ENCODE measurements at regions not wholly inside any gene's neighbourhood (a gene's known extent, or its start where the extent isn't known, plus 50 kb on each side); places are given as distances from the start of the nearest gene placed in this dataset.

GRCh38 chr9:11158063-11158462, 545.3 kb upstream of the PTPRD start:
- TF ChIP-seq CTCF (conservative IDR thresholded peaks at IDR 0.05; ENCODE audit: control insufficient read depth, insufficient read depth, low read depth, low read length), result no peak
- DNase-seq (ENCODE audit: low read depth), result no peak
- no peak overlapping the region for H3K4me3 ChIP-seq (ENCODE audit: control insufficient read depth, low read depth, low read length)

- no peak for TF ChIP-seq CTCF (conservative IDR thresholded peaks at IDR 0.05; ENCODE audit: control insufficient read depth, insufficient read depth, low read depth, low read length)
- DNase-seq (ENCODE audit: low read depth), result peak; percentile 18
- H3K4me3 ChIP-seq (ENCODE audit: control insufficient read depth, low read depth, low read length), result no peak overlapping the region
Measured at GRCh38 chr9:11158676-11159075, 545.9 kb upstream of the PTPRD start.

GRCh38 chr9:11159318-11159862, 546.6 kb upstream of the PTPRD start:
- H3K4me3 ChIP-seq (ENCODE audit: control insufficient read depth, low read depth, low read length), result no peak overlapping the region
- peak; percentile 32 for DNase-seq (ENCODE audit: low read depth)
- no peak for TF ChIP-seq CTCF (conservative IDR thresholded peaks at IDR 0.05; ENCODE audit: control insufficient read depth, insufficient read depth, low read depth, low read length)

- no peak for TF ChIP-seq CTCF (conservative IDR thresholded peaks at IDR 0.05; ENCODE audit: control insufficient read depth, insufficient read depth, low read depth, low read length)
- H3K4me3 ChIP-seq (ENCODE audit: control insufficient read depth, low read depth, low read length), result no peak overlapping the region
- DNase-seq (ENCODE audit: low read depth), result no peak
Measured at GRCh38 chr9:11163843-11164242, 551.0 kb upstream of the PTPRD start.

- no peak overlapping the region for H3K4me3 ChIP-seq (ENCODE audit: control insufficient read depth, low read depth, low read length)
- DNase-seq (ENCODE audit: low read depth), result no peak
- no peak for TF ChIP-seq CTCF (conservative IDR thresholded peaks at IDR 0.05; ENCODE audit: control insufficient read depth, insufficient read depth, low read depth, low read length)
Measured at GRCh38 chr9:11182001-11182400, 569.2 kb upstream of the PTPRD start.

- no peak for DNase-seq (ENCODE audit: low read depth)
- TF ChIP-seq CTCF (conservative IDR thresholded peaks at IDR 0.05; ENCODE audit: control insufficient read depth, insufficient read depth, low read depth, low read length), result no peak
Measured at GRCh38 chr9:11190719-11191118, 577.9 kb upstream of the PTPRD start.

GRCh38 chr9:11192993-11193392, 580.2 kb upstream of the PTPRD start:
- H3K4me3 ChIP-seq (ENCODE audit: control insufficient read depth, low read depth, low read length), result no peak overlapping the region
- TF ChIP-seq CTCF (conservative IDR thresholded peaks at IDR 0.05; ENCODE audit: control insufficient read depth, insufficient read depth, low read depth, low read length), result no peak
- DNase-seq (ENCODE audit: low read depth), result no peak

More at GRCh38 chr9:11190719-11191118, 577.9 kb upstream of the PTPRD start:
- H3K4me3 ChIP-seq (ENCODE audit: control insufficient read depth, low read depth, low read length), result no peak overlapping the region
